Retinal pigment epithelial cell (primary cell): ENCODE measurements at regions not wholly inside any gene's neighbourhood (a gene's known extent, or its start where the extent isn't known, plus 50 kb on each side); places are given as distances from the start of the nearest gene placed in this dataset.
"Not testable (repeated sequence)": the region's sequence is repeated elsewhere in the genome, so short reads cannot be mapped to it uniquely, and the experiment has no call there.

ENCODE experiments used
- DNase-seq: peaks from one replicate; pipeline ENCODE4 v3.0.0-alpha.2; 2010; ENCODE audit warnings: low read depth
- H3K4me3 ChIP-seq: 2 replicates; pipeline ENCODE4 v1.5.1; 2011; ENCODE audit warnings: mild to moderate bottlenecking, low read length, control low read depth, moderate library complexity
- CTCF ChIP-seq: conservative IDR thresholded peaks from 2 replicates; pipeline ENCODE4 v1.5.1; 2011; ENCODE audit warnings: low read depth, low read length, control low read depth, inconsistent platforms

- no peak overlapping the region for H3K4me3 ChIP-seq
- DNase-seq: no peak
- TF ChIP-seq CTCF: no peak
Measured at GRCh38 chrX:35392232-35392631, 405.9 kb upstream of the MAGEB16 start.

GRCh38 chrX:35406386-35406785 lies 391.8 kb upstream of the MAGEB16 start:
- no peak overlapping the region for H3K4me3 ChIP-seq
- DNase-seq: no peak
- no peak for TF ChIP-seq CTCF

GRCh38 chrX:35416782-35417181 lies 381.4 kb upstream of the MAGEB16 start:
- H3K4me3 ChIP-seq: no peak overlapping the region
- no peak for DNase-seq
- no peak for TF ChIP-seq CTCF

- H3K4me3 ChIP-seq: no peak overlapping the region
- no peak for TF ChIP-seq CTCF
- no peak for DNase-seq
Measured at GRCh38 chrX:35432056-35432455, 366.1 kb upstream of the MAGEB16 start.

GRCh38 chrX:35439034-35439660 lies 359.0 kb upstream of the MAGEB16 start:
- no peak for TF ChIP-seq CTCF
- DNase-seq: no peak
- H3K4me3 ChIP-seq: no peak overlapping the region

GRCh38 chrX:35439692-35440091 lies 358.4 kb upstream of the MAGEB16 start:
- H3K4me3 ChIP-seq: no peak overlapping the region
- no peak for TF ChIP-seq CTCF
- DNase-seq: no peak

- TF ChIP-seq CTCF: no peak
- DNase-seq: no peak
- no peak overlapping the region for H3K4me3 ChIP-seq
Measured at GRCh38 chrX:35442421-35442820, 355.7 kb upstream of the MAGEB16 start.

GRCh38 chrX:35443091-35443582 lies 355.0 kb upstream of the MAGEB16 start:
- DNase-seq, H3K4me3 ChIP-seq: not testable (repeated sequence)
